ENCODE measurements at regions not wholly inside any gene's neighbourhood (a gene's known extent, or its start where the extent isn't known, plus 50 kb on each side); places are given as distances from the start of the nearest gene placed in this dataset.
A peak's percentile ranks its signal among the peaks of the same experiment; 100 is the strongest.

DNA sequence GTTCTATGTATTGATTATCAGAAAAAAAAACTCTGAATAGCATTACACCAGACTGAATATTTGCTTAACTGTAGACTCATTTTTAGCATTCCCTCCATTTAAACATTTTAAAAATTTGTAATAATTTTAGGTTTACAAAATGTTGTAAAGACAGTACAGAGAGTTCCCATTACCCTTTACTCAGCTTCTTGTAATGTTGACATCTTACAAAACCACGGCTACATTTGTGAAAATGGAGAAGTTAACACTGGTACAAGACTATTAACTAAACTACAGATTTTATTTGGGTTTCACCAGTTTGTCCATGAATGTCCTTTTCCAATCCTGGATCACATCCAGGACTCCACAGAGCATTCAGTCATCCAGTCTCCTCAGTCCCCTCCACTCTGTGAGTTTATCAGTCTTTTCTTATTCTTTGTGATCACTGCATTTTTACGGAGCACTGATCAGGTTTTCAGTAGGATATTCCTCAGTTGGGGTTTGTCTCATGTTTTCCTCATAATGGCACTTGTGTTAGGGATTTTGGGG lies 130.0 kb upstream of the EEPD1 start:
- H3K4me3 ChIP-seq (ENCODE audit: control insufficient read depth, low read depth, low read length), result no peak overlapping the region
- DNase-seq (ENCODE audit: low read depth), result no peak
- no peak for TF ChIP-seq CTCF (conservative IDR thresholded peaks at IDR 0.05; ENCODE audit: control insufficient read depth, insufficient read depth, low read depth, low read length)

DNA sequence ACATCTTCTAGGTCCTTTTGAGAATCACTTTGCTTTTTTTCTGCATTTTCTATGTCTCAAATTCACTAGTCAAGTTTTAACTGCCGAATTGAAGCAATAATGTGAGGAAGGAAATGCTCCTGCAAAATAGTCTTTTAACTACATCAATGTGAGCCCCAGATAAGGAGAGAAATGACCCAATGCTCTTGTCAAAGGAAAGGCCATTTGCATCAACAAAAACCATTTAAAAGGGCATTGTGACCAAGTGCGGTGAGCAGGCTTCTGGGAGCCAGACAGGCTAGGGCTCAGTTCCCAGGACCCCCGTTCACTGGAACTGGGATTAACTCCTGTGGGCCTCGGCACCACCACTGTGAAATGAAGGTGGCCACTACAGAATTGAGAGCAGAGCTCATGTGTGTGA lies 127.9 kb upstream of the EEPD1 start:
- DNase-seq (ENCODE audit: low read depth), result no peak
- no peak for TF ChIP-seq CTCF (conservative IDR thresholded peaks at IDR 0.05; ENCODE audit: control insufficient read depth, insufficient read depth, low read depth, low read length)
- no peak overlapping the region for H3K4me3 ChIP-seq (ENCODE audit: control insufficient read depth, low read depth, low read length)

GRCh38 chr7:36029311-36029710 lies 123.7 kb upstream of the EEPD1 start:
- no peak overlapping the region for H3K4me3 ChIP-seq (ENCODE audit: control insufficient read depth, low read depth, low read length)
- no peak for TF ChIP-seq CTCF (conservative IDR thresholded peaks at IDR 0.05; ENCODE audit: control insufficient read depth, insufficient read depth, low read depth, low read length)
- DNase-seq (ENCODE audit: low read depth), result no peak

GRCh38 chr7:36029853-36030515 lies 123.1 kb upstream of the EEPD1 start:
- no peak overlapping the region for H3K4me3 ChIP-seq (ENCODE audit: control insufficient read depth, low read depth, low read length)
- TF ChIP-seq CTCF (conservative IDR thresholded peaks at IDR 0.05; ENCODE audit: control insufficient read depth, insufficient read depth, low read depth, low read length), result no peak
- DNase-seq (ENCODE audit: low read depth), result no peak

DNA sequence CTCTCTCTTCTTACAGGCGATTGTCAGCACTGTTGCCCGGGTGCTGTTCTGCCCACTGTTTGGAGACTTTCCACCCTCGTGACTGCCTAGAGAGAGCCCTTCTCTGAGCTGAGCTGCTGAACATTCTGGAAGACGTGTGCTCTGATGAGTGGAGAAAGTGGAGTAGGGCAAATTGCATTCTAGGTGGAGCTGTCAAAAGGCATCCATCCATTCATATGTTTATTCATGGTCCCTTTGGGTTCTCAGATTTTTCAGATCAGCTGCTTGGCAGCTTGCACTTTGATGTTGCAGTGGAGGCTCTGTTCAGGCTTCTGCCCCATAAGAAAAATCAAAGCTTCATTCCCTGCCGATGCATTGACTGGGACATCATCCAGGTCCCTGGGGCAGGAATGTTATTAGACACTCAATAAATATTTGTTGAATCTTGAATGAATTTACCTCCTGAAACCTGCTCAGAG lies 120.7 kb upstream of the EEPD1 start:
- no peak for DNase-seq (ENCODE audit: low read depth)
- no peak for TF ChIP-seq CTCF (conservative IDR thresholded peaks at IDR 0.05; ENCODE audit: control insufficient read depth, insufficient read depth, low read depth, low read length)
- H3K4me3 ChIP-seq (ENCODE audit: control insufficient read depth, low read depth, low read length), result no peak overlapping the region

- TF ChIP-seq CTCF (conservative IDR thresholded peaks at IDR 0.05; ENCODE audit: control insufficient read depth, insufficient read depth, low read depth, low read length), result no peak
- no peak overlapping the region for H3K4me3 ChIP-seq (ENCODE audit: control insufficient read depth, low read depth, low read length)
- peak; percentile 43 for DNase-seq (ENCODE audit: low read depth)
These were observed 119.0 kb upstream of the EEPD1 start for GRCh38 chr7:36034020-36034419.
